Fibroblast of lung (primary cell): ENCODE measurements at regions not wholly inside any gene's neighbourhood (a gene's known extent, or its start where the extent isn't known, plus 50 kb on each side); places are given as distances from the start of the nearest gene placed in this dataset.

Source experiments
- EZH2 ChIP-seq: IDR thresholded peaks from 2 replicates; pipeline ENCODE4 v1.5.1; 2012; ENCODE audit warnings: low read length, control low read depth, mild to moderate bottlenecking; ENCODE audit errors: missing control alignments
- TF ChIP-seq, protein P1 (sequence below), 2 donors: IDR thresholded peaks in 1 of 2; conservative IDR thresholded peaks in 1 of 2; 1 replicate in 1 of 2; 2 replicates in 1 of 2; pipeline ENCODE4 v1.5.1; 2011 to 2012; ENCODE audit warnings: low read length in 2 of 2, control low read depth in 1 of 2, inconsistent platforms in 1 of 2, low read depth in 1 of 2, mild to moderate bottlenecking in 1 of 2

DNA sequence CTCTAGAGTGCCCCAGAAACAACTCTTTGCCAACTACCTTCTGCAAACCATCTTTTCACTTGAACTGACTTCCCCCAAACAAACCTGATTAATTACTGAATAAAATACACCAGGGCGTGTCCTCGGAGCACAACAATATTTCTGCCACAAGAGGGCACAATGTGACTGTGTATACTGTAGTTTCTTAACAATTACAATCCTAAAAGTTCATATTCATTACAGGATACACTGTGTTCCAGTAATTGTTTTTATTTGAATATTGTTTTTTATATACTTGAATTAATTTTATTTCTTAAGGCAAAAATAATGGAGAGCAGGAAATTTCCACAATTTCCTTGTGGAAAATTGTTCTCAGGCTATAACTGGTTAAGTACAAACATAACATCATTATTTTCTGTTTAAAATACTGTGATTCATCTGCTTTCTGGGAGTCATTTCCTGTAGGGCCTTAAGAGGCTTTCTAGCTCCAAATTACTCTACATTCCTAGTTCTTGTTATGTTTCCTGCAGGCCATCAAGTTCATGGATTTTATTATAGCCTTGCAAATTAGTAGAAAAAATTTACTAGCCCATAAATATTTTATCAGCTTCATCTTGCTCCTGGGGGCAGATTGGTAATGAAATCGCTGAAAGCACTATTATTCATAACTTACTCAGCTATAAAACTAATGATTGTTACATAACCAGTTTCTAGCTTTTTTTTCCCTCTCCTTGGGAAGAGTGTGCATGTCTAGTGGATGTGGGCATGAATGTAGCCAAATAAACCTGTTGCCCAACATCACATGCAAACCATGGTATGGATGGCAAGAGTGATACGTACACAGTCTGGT, 51.9 kb upstream of the SLC22A16 start:
- no peak for TF ChIP-seq EZH2
- TF ChIP-seq, protein P1, sequence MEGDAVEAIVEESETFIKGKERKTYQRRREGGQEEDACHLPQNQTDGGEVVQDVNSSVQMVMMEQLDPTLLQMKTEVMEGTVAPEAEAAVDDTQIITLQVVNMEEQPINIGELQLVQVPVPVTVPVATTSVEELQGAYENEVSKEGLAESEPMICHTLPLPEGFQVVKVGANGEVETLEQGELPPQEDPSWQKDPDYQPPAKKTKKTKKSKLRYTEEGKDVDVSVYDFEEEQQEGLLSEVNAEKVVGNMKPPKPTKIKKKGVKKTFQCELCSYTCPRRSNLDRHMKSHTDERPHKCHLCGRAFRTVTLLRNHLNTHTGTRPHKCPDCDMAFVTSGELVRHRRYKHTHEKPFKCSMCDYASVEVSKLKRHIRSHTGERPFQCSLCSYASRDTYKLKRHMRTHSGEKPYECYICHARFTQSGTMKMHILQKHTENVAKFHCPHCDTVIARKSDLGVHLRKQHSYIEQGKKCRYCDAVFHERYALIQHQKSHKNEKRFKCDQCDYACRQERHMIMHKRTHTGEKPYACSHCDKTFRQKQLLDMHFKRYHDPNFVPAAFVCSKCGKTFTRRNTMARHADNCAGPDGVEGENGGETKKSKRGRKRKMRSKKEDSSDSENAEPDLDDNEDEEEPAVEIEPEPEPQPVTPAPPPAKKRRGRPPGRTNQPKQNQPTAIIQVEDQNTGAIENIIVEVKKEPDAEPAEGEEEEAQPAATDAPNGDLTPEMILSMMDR (conservative IDR thresholded peaks at IDR 0.05 in 1 of 2, IDR thresholded peaks at IDR 0.05 in 1 of 2; ENCODE audit: low read depth in 1 of 2, low read length in 2 of 2): peak; percentile 59 to 71
